D341Med (cell line): ENCODE measurements at regions not wholly inside any gene's neighbourhood (a gene's known extent, or its start where the extent isn't known, plus 50 kb on each side); places are given as distances from the start of the nearest gene placed in this dataset.
"Not testable (repeated sequence)": the region's sequence is repeated elsewhere in the genome, so short reads cannot be mapped to it uniquely, and the experiment has no call there.

ENCODE experiments used
- DNase-seq: peaks from one replicate; pipeline ENCODE4 v3.0.0; 2012; ENCODE audit warnings: low spot score

DNA sequence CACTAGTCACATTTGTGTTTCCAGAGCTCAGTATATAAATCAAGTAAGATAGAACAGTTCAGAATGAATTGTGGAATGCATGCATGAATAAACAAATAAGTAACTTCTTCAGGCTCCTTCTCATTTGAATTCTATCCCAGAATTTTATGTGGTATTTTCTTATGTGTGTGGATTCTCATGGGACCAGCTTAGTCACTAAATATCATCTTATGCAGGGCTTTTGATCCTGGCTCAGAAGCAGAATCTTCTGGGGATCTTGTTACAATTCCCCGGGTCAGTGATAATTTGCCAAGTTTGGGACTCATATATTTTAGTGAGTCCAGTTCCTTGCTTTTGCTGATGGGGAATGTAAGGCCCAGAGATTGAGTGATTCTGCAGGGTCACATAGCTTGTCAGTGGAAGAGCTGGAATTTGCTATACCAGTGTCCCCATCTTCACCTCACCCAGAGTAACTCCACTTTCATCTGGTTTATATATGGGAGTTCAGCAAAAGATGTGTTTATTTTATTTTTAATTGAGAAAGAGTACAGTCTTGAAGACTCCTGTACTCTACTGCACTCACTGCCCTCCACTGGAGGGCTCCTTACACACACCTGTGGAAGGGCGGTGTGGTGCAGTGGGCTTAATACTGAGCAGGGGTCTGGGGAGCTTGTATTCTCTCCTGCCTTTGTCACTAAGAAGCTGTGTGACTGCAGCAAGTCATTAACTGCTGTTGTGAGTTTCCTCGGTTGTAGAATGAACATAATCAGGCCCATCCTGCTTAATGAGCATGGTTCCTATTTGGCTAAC is 198.2 kb upstream of the CXorf66 start:
- no peak for DNase-seq

DNA sequence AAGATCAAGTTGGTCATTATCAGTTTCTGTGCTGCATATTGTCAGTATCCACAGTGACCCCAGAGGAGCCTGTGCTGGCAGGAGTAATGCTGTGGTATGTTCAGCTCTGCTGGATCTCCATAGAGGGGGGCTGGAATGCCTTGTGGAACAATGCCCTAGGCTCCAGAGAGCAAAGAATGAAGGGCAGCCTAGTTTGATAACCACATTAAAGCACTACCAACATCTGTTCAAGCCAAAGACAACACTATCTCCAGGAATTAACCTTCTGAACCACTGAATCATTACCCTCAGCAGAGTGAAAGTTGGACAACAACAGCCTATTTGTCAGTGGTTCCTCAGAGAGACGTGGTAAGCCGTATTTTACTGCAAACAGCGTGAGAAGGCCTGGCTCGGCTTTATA is 192.3 kb upstream of the CXorf66 start:
- no peak for DNase-seq

DNA sequence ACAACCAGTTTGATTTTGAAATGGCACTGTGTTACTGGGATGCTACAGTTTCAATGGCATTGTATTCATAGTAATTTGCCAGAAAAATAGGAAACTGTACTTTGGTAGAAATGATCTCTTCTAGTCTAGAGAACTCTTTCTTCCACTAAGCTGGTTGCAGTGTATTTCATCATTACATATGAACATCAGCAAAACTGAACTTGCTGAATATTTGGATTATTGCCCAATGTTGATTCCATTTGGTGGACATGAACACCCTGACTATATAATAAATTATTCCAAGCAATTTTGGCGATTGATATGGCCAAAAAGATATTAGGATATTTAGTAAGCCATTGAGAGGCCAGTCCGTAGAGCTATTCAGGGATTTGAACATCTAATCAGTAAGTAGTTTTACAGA is 191.8 kb upstream of the CXorf66 start:
- DNase-seq = no peak

DNA sequence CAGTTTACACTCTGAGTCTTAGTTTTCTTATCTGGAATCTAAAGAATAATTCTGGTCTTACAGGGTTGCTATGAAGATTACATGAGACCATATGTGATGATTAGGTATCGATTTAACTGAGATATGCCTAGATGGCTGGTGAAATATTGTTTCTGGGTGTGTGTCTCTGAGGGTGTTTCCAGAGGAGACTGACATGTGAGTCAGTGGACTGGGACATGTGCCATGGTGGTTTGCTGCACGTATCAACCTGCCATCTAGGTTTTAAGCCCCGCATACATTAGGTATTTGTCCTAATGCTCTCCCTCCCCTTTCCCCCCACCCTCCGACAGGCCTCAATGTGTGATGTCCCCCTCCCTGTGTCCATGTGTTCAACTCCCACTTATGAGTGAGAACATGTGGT is 186.0 kb upstream of the CXorf66 start:
- no peak for DNase-seq

DNA sequence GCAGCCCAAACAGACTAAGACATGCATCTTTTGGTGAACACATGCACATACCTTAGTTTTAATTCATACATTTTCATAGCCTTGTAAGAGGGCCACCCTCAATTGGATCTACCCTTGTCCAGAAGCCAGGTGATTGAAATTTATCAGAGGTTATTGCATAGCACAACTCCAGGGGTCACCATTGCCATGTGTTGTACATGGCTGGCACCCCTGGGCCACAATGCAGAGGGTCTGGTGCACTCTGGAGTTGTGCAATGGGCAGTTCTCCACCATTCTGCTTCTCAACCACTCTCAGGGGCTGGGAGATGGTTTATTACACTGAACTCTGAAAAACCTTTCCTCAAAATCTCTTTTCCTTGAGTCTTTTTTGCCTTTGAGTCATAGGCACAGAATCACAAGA is 184.4 kb upstream of the CXorf66 start:
- DNase-seq = no peak

DNA sequence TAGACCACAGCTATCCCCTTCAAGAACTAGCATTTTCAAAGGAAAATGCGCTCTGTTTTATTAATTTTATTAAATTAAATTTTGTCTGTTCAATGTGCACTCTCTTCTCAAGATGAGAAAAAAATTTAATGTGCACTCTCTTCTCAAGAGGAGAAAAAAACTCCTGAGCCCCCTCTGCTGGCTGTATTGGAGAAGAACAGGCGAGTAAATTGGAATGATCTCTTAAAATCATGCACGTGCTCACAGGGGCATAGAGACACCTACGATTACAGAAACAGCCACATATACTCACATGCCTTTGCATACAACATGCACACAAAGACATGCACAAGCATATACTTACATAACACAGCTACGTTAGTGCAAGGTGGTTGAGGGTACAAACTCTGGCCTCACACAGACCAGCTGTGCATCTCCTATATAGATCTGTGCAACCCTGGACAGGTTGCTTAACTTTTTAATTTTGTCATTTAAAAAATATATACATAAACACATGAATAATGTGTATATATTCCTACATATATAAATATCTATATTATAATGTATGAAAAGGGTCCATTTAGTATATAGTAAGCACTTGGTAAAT is 176.2 kb upstream of the CXorf66 start:
- peak; percentile 39 for DNase-seq

DNA sequence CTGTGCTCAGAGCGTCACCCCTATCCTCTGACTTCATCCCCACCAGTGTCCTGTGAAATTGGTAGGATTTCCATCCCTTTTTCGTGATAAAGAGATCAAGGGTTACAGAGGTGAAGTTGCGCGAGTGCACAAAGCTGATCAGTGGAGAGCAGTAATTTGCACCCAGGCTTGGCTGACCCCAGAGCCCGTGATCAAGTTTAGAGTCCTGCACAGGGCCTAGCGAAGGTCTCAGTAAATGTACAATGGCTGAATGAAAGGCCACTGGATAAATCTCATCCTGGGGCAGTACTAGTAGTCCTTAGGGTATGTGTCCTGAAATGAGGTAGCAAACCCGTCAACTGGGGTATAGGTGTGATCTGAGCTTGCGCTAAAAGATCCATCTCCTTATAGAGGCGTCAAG is 173.2 kb upstream of the CXorf66 start:
- DNase-seq = not testable (repeated sequence)

DNA sequence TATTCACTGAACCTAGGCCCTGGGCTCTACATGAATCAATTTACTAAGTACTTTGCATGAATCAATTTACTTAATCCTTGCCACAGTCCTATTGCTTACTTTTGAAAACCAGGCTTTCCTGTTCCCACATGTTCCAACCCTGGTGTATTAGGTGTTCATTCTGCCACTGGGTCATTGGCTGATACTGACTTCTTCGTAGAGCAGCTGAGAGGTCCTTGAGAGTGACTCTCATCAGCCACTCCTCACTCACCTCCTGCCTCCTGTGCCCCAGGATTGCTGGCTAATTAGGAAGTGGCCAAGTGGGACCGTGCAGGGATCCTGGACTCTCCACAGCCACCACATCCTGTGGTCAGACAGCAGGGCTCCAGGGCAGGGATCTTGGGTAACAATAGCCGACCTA is 172.7 kb upstream of the CXorf66 start:
- DNase-seq = not testable (repeated sequence)

DNA sequence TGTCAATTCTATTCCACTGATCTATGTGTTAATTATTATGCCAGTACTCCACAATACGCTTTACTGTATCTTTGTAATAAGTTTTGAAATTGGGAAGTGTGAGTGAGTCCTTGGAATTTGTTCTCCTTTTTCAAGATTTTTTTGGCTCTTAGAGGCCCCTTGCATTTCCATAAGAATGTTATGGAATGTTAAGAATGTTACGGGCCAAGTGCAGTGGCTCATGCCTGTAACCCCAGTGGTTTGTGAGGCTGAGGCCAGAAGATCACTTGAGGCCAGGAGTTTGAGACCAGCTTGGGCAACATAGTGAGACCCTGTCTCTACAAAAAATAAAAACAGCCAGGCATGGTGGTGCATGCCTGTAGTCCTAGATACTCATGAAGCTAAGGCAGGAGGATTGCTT is 167.6 kb upstream of the CXorf66 start:
- DNase-seq = no peak

DNA sequence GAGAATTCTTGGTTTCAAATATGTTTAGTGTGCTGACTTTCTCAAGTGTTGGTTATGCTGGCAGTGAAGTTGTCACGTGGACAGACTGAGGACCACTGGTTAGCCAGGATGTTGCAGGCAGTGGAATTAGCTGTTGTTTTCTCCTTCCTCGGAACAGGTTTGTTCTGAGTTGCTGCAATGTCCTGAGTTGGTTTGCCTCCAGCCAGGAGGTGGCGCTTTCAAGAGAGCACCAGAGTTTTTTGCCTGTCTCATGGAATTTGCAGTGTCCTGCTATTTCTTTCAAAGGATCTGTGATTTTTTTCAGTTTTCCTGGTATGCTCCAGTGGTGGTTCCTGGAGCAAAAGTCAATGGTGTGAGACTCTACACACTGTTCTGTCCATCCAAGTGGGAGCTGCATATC is 158.1 kb upstream of the CXorf66 start:
- no peak for DNase-seq

DNA sequence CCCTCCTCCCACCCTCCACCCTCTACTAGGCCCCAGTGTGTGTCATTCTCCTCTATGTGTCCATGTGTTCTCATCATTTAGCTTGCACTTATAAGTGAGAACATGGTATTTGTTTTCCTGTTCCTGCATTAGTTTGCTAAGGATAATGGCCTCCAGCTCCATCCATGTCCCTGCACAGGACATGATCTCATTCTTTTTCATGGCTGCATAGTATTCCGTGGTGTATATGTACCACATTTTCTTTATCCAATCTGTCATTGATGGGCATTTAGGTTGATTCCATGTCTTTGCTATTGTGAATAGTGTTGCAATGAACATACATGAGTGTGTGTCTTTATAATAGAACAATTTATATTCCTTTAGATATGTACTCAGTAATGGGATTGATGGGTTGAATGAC is 148.7 kb upstream of the CXorf66 start:
- not testable (repeated sequence) for DNase-seq

DNA sequence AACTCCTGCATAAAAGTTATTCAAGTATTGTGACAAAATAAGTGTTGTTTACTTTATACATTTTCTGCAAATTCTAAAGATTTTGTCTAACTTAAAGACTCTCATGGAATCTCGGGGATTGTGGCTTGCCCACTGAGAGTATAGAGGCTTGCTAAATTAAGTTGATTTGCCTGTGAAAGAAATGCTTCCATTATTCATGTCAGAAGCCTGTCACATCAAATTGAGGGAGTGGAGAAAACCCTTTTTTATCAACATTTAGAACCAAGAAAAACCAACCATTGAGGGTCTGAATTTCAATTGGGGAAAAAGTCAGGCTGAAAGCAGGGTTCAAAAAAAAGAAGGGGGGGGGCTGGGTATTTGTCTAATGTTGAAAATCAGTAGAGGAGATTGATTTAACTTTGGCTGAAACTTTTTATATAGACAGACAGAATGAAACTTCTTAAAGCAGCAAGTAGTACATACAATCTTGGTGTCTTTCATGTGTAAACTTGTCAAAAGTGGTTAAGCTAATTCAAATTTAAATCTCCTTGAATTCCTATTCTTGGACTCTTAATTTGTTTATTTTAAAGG is 144.8 kb upstream of the CXorf66 start:
- DNase-seq = no peak

DNA sequence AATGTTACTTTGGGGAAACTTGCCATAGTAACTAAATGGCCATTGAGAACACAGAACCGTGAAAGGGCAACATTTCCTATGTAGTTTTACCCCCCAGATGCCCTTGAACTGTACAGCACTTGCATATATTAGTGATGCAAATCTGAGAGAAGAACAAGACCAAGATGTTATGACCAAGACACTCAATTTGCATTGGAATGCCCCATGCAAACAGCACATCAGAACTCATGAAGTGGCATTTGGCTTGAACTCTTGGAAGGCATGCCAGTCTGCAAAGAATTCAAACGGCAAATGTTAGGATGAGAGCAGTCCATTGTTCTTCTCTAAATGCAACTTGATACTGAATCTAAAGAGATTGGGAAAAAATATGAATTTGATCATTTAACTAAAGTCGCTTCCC is 139.4 kb upstream of the CXorf66 start:
- no peak for DNase-seq

DNA sequence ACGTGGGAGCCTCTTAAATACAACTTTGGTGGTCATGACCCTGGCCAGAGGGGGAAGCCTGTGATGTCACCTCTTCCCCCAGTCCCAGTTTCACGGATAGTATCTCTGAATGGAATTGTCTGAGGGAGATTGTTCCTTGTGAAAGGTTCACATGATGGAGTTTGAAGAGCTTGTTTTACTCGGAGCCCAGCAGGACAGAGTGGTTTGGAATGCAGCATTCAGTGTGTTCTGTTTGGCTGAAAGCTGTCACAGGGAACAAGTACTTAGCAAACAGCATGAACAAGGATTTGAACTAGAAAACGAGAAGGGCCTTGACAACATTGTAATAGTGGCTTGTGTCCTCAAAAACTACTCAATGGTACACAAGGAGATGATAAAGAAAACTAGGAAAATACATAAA is 133.9 kb upstream of the CXorf66 start:
- DNase-seq = no peak

DNA sequence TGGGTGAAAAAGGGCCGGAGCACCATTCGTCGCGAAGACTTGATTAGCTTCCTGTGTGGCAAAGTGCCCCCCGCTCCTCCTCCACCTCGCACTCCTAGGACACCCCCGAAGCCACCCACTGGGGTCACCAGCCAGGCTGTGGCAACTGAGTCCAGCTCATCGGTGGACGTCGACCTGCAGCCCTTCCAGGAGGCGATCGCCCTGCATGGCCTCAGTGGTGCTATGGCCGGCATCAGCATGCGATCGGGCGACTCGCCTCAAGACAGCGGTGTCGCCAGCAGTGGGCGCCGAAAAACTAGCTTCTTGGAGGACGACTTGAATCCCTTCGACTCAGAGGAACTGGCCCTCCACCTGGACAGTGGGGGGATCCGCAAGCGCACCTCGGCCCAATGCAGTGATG is 126.8 kb upstream of the CXorf66 start:
- no peak for DNase-seq

DNA sequence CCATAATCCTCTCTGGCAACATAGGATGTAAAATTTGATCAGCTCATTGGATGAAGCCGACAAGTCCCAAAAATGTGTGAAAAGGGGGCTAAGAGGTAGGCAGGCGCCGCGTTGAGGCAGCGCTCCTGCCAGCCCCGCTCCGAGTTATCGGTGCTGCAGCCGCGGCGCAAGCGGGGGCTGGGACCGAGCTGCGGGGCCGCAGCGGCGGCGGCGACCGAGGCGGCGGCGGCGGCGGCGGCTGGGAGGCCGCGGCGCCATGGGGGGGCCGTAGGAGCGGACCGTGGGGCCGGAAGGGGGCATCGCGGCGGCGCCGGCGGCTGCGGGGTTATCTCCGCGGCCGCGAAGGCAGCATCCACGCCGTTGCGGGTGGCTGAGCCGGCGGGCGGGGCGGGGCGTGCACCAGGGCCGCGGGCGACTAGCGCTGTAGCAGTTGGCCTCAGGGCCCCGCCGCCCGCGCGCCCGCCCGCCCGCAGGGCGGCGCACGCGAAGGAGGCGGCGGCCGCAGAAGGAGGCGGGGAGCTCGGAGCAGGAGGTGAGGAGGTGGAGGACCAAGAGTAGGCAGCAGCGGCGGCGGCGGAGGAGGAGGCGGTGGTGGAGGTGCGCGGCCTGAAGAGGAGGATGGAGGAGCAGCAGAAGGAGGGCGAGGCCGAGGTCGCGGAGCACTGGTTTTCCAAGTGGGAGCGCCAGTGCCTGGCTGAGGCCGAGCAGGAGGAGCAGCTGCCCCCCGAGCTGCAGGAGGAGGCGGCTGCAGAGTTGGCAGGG is 126.0 kb upstream of the CXorf66 start:
- DNase-seq = peak; percentile 72

DNA sequence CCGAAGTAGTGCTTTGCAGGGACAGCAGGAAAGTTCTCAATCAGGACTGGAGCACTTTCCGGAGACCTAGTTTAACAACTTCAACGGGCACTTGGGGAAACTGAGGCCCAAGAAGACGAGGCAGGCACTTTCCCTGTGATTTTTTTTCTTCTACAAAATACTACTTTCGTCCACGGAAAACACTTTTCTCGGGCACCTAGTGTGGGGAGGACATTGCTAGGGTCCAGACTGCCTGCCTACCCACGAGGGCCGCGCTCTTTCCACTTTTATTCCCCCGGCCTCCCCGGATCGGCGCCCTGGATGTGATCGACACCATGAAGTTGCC is 125.4 kb upstream of the CXorf66 start:
- no peak for DNase-seq

DNA sequence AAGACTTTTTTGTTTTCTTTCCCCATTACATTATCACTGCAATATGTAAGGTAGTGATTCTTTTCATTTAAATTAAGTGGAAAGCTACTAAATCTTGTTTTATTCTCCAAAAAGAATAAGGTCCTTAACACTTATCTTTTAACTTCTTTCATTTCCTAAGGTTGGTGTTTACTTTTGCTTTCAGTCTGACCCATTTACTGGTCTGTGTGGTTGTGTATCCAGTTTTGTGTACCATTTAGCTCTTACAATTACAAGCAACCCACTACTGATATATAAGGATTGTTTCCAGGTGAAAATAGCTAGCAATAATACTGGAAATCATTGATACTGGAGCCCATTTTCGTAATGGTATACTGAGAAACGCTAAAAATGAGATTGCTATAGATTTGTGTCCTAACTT is 123.1 kb upstream of the CXorf66 start:
- DNase-seq = no peak

DNA sequence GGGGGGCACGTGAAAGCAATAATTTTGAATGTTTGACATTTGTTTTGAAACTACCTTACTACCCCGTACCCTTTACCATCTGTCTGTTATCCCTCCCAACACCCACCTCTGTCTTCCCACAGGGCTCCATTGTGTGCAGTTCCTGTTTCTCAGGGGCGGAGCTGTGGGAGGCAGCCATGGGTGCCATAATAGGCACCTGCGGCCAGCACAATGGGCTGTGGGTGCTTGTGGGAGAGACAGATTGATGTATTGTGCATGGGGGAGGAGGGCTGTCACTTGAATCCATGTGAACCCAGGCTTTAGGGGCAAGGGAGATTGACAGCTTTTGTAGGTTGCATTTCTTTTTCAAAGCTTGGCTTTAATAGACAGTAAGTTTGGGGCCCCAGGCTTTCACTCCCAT is 122.6 kb upstream of the CXorf66 start:
- DNase-seq = no peak

DNA sequence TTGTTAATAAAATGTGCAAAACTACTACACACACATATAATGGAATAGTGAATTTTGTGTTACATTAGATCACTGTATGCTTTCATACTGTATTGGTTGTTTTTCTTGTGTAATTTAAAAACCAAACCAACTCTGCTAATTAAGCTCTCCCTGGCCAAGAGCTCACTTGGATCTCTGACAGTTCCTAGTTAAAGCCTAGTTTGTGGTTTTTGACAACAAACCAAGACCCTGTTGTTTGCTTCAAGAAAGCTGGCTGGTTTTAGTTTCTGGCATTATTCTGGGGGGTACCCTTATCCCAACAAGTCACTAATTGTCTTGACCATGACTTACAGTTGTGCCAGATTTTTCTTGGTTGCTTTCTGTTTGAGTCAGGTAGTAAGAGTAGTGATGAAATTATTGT is 121.4 kb upstream of the CXorf66 start:
- DNase-seq = no peak

DNA sequence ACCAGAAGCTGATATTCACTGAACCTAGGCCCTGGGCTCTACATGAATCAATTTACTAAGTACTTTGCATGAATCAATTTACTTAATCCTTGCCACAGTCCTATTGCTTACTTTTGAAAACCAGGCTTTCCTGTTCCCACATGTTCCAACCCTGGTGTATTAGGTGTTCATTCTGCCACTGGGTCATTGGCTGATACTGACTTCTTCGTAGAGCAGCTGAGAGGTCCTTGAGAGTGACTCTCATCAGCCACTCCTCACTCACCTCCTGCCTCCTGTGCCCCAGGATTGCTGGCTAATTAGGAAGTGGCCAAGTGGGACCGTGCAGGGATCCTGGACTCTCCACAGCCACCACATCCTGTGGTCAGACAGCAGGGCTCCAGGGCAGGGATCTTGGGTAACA is 109.5 kb upstream of the CXorf66 start:
- not testable (repeated sequence) for DNase-seq

DNA sequence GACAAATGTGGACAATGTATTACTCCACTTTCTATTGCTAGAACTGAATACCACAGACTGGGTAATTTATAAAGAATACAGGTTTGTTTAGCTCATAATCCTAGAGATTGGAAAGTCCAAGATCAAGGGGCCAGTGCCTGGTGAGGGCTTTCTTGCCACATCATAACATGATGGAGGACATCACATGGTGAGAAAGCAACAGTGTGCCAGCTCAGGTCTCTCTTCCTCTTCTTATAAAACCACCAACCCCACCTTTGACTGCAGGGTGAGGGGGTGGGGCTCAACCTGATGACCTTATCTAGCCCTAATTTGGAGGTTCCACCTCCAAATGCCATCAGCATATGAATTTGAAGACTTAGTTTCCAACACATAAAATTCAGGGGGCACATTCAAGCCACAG is 105.7 kb upstream of the CXorf66 start:
- DNase-seq = no peak
